OCI-LY3 (cell line): ENCODE measurements at regions not wholly inside any gene's neighbourhood (a gene's known extent, or its start where the extent isn't known, plus 50 kb on each side); places are given as distances from the start of the nearest gene placed in this dataset.

Source experiments
- EZH2phosphoT487 ChIP-seq: fragments of 200-600 bp; shearing (Covaris generic); IDR thresholded peaks from 2 replicates; pipeline ENCODE4 v1.6.1; 2018; ENCODE audit warnings: antibody characterized with exemption, mixed run types, low read depth
- TF ChIP-seq, protein P1 (sequence below): fragments of 200-600, 300-600 bp; sonication (generic); IDR thresholded peaks from 2 replicates; pipeline ENCODE4 v1.5.1; 2014; ENCODE audit warnings: antibody characterized with exemption, low read length, low read depth

DNA sequence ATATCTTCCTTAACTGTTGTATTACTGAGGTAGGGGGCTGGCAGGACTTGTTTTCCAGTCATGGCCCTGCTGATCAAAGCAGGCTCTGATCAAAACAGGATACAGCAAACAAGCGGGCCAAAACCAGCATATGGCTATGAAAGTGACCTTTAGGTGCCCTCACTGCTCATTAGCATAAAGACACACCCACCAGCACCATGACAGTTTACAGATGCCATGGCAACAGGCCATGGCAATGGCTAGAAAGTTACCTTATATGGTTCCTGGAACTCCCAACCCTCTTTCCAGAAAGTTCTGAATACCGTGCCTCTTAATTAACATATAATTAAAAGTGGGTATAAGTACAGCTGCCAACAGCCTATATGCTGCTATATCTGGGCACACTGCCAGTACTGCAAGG is 551.4 kb upstream of the SGCG start:
- TF ChIP-seq, protein P1, sequence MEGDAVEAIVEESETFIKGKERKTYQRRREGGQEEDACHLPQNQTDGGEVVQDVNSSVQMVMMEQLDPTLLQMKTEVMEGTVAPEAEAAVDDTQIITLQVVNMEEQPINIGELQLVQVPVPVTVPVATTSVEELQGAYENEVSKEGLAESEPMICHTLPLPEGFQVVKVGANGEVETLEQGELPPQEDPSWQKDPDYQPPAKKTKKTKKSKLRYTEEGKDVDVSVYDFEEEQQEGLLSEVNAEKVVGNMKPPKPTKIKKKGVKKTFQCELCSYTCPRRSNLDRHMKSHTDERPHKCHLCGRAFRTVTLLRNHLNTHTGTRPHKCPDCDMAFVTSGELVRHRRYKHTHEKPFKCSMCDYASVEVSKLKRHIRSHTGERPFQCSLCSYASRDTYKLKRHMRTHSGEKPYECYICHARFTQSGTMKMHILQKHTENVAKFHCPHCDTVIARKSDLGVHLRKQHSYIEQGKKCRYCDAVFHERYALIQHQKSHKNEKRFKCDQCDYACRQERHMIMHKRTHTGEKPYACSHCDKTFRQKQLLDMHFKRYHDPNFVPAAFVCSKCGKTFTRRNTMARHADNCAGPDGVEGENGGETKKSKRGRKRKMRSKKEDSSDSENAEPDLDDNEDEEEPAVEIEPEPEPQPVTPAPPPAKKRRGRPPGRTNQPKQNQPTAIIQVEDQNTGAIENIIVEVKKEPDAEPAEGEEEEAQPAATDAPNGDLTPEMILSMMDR, result no peak
- no peak for TF ChIP-seq EZH2phosphoT487
